Lower leg skin (tissue), 3 donors: ENCODE measurements at regions not wholly inside any gene's neighbourhood (a gene's known extent, or its start where the extent isn't known, plus 50 kb on each side); places are given as distances from the start of the nearest gene placed in this dataset.

Source experiments
- CTCF ChIP-seq, 3 donors: fragments of 450-650 bp; IDR thresholded peaks; one replicate each; pipeline ENCODE4 v1.5.1; 2016; ENCODE audit warnings: antibody characterized with exemption in 3 of 3, mild to moderate bottlenecking in 3 of 3, moderate library complexity in 2 of 3
- POLR2A ChIP-seq, 2 donors: fragments of 450-650 bp; IDR thresholded peaks; one replicate each; pipeline ENCODE4 v1.6.1; 2016 to 2017; ENCODE audit warnings: antibody characterized with exemption in 2 of 2, mild to moderate bottlenecking in 1 of 2, moderate library complexity in 1 of 2

GRCh38 chr2:183868153-183868552 is 730.2 kb upstream of the ZNF804A start:
- no peak for TF ChIP-seq CTCF (IDR thresholded peaks at IDR 0.05)
- TF ChIP-seq POLR2A (IDR thresholded peaks at IDR 0.05) = no peak
